Caco-2 (cell line): ENCODE measurements at regions not wholly inside any gene's neighbourhood (a gene's known extent, or its start where the extent isn't known, plus 50 kb on each side); places are given as distances from the start of the nearest gene placed in this dataset.

Experiments
- BruUV-seq: library from RNA; stranded (reverse); fragments of 400-500 nt; replicated peaks from 2 replicates; lab custom pipeline; 2021; lab: Mats Ljungman, UMichigan
- CTCF ChIA-PET: fragments of 300-600 bp; sonication (Branson Sonifier 250); formaldehyde crosslinking; loops from one replicate; lab custom pipeline; 2022; ENCODE audit warnings: antibody characterized with exemption; lab: Charles Lee
- POLR2A ChIA-PET: fragments of 300-600 bp; sonication (Branson Sonifier 250); formaldehyde crosslinking; loops from one replicate; lab custom pipeline; 2022; ENCODE audit warnings: antibody characterized with exemption; lab: Charles Lee
- DNase-seq, 2 experiments: peaks; one replicate each; pipeline versions ENCODE4 v3.0.0 to v3.0.0-alpha.2; 2020 to 2022
- H3K27me3 ChIP-seq: replicated peaks from 2 replicates; pipeline ENCODE4 v1.6.0; 2011; ENCODE audit warnings: low read length; ENCODE audit not compliant: control insufficient read depth, insufficient read depth
- H3K36me3 ChIP-seq: 2 replicates; pipeline ENCODE4 v1.5.1; 2011; ENCODE audit warnings: low read length; ENCODE audit not compliant: control insufficient read depth, insufficient read depth
- H3K4me1 ChIP-seq: fragments of 250-450 bp; sonication (Bioruptor Pico); 2 replicates; pipeline ENCODE4 v1.5.1; 2020; ENCODE audit warnings: mild to moderate bottlenecking
- H3K4me3 ChIP-seq: 2 replicates; pipeline ENCODE4 v1.5.1; 2011; ENCODE audit warnings: low read depth, mild to moderate bottlenecking, control low read depth, low read length
- H3K9me3 ChIP-seq: fragments of 250-450 bp; sonication (Bioruptor Pico); 2 replicates; pipeline ENCODE4 v1.5.1; 2020; ENCODE audit warnings: mild to moderate bottlenecking, moderate library complexity
- H3K27ac Mint-ChIP-seq: one replicate; pipeline ENCODE4 v1.8.0; 2022; ENCODE audit warnings: mixed read lengths; ENCODE audit not compliant: unreplicated experiment
- H3K27me3 Mint-ChIP-seq: one replicate; pipeline ENCODE4 v1.8.0; 2022; ENCODE audit warnings: mixed read lengths; ENCODE audit not compliant: insufficient read depth, unreplicated experiment
- H3K36me3 Mint-ChIP-seq: one replicate; pipeline ENCODE4 v1.8.0; 2022; ENCODE audit warnings: mild to moderate bottlenecking, mixed read lengths; ENCODE audit not compliant: insufficient read depth, unreplicated experiment
- H3K4me1 Mint-ChIP-seq: one replicate; pipeline ENCODE4 v1.8.0; 2022; ENCODE audit warnings: low read depth, mixed read lengths; ENCODE audit not compliant: unreplicated experiment
- H3K4me3 Mint-ChIP-seq: one replicate; pipeline ENCODE4 v1.8.0; 2022; ENCODE audit warnings: mild to moderate bottlenecking, moderate library complexity, mixed read lengths; ENCODE audit not compliant: unreplicated experiment
- H3K9me3 Mint-ChIP-seq: one replicate; pipeline ENCODE4 v1.8.0; 2022; ENCODE audit warnings: mixed read lengths; ENCODE audit not compliant: unreplicated experiment
- CTCF ChIP-seq, 2 experiments: fragments of 200-600 bp in 1 of 2; IDR thresholded peaks; 1 replicate in 1 of 2; 2 replicates in 1 of 2; pipeline versions ENCODE4 v1.5.1 to v1.8.0; 2011 to 2022; ENCODE audit warnings: antibody characterized with exemption in 1 of 2, control low read depth in 1 of 2, inconsistent platforms in 1 of 2, low read depth in 1 of 2, low read length in 1 of 2, mild to moderate bottlenecking in 1 of 2, moderate library complexity in 1 of 2; ENCODE audit not compliant: insufficient read depth in 1 of 2, severe bottlenecking in 1 of 2, unreplicated experiment in 1 of 2
- intact Hi-C: fragments of 100-400 bp; cut with micrococcal nuclease; formaldehyde crosslinking; loops from one replicate; pipeline ENCODE4 v1.10.0; 2022; ENCODE audit not compliant: unreplicated experiment

- ChIA-PET CTCF (no interaction called here), POLR2A (no interaction called here)
- H3K9me3 ChIP-seq: no peaks in the 10 kb centered on the region
- H3K36me3 Mint-ChIP-seq: no peaks in the 10 kb centered on the region
- peaks cover 7% of the 10 kb centered on the region for H3K27me3 Mint-ChIP-seq
- BruUV-seq: no TSS peak
- no peaks in the 10 kb centered on the region for H3K4me1 ChIP-seq
- no peak overlapping the region for H3K4me3 Mint-ChIP-seq
- no peaks in the 10 kb centered on the region for H3K27me3 ChIP-seq
- DNase-seq: no peak
- H3K4me3 ChIP-seq: no peak overlapping the region
- no peaks in the 10 kb centered on the region for H3K4me1 Mint-ChIP-seq
- H3K9me3 Mint-ChIP-seq: no peaks in the 10 kb centered on the region
- no peaks in the 10 kb centered on the region for H3K36me3 ChIP-seq
- intact Hi-C loops: no loop called here
- no peak for TF ChIP-seq CTCF (IDR thresholded peaks at IDR 0.05; ENCODE audit: insufficient read depth in 1 of 2, low read depth in 1 of 2, low read length in 1 of 2, severe bottlenecking in 1 of 2, unreplicated experiment in 1 of 2)
- H3K27ac Mint-ChIP-seq: no peak overlapping the region
These were observed 571.2 kb upstream of the KLF12 start for GRCh38 chr13:74705438-74705837.

GRCh38 chr13:74703855-74704387 is 569.7 kb upstream of the KLF12 start:
- ChIA-PET POLR2A (no interaction called here), CTCF (no interaction called here)
- no peak for DNase-seq
- Mint-ChIP-seq H3K4me1 (no peaks in the 10 kb centered on the region), H3K4me3 (no peak overlapping the region), H3K27me3 (peaks cover 2% of the 10 kb centered on the region), H3K9me3 (no peaks in the 10 kb centered on the region), H3K27ac (no peak overlapping the region), H3K36me3 (no peaks in the 10 kb centered on the region)
- intact Hi-C loops: no loop called here
- no TSS peak for BruUV-seq
- H3K36me3 ChIP-seq: no peaks in the 10 kb centered on the region
- no peak overlapping the region for H3K4me3 ChIP-seq
- no peak for TF ChIP-seq CTCF (IDR thresholded peaks at IDR 0.05; ENCODE audit: insufficient read depth in 1 of 2, low read depth in 1 of 2, low read length in 1 of 2, severe bottlenecking in 1 of 2, unreplicated experiment in 1 of 2)
- H3K27me3 ChIP-seq: no peaks in the 10 kb centered on the region
- H3K4me1 ChIP-seq: no peaks in the 10 kb centered on the region
- no peaks in the 10 kb centered on the region for H3K9me3 ChIP-seq

- ChIA-PET POLR2A (no interaction called here), CTCF (no interaction called here)
- H3K36me3 Mint-ChIP-seq: no peaks in the 10 kb centered on the region
- BruUV-seq: no TSS peak
- Histone ChIP-seq H3K4me3 (no peak overlapping the region), H3K9me3 (no peaks in the 10 kb centered on the region), H3K4me1 (no peaks in the 10 kb centered on the region), H3K36me3 (no peaks in the 10 kb centered on the region), H3K27me3 (no peaks in the 10 kb centered on the region)
- peaks cover 9% of the 10 kb centered on the region for H3K27me3 Mint-ChIP-seq
- no peak for DNase-seq
- intact Hi-C loops: no loop called here
- H3K4me1 Mint-ChIP-seq: no peaks in the 10 kb centered on the region
- TF ChIP-seq CTCF (IDR thresholded peaks at IDR 0.05; ENCODE audit: insufficient read depth in 1 of 2, low read depth in 1 of 2, low read length in 1 of 2, severe bottlenecking in 1 of 2, unreplicated experiment in 1 of 2): no peak
- H3K9me3 Mint-ChIP-seq: no peaks in the 10 kb centered on the region
- H3K4me3 Mint-ChIP-seq: no peak overlapping the region
- no peak overlapping the region for H3K27ac Mint-ChIP-seq
These were observed 562.1 kb upstream of the KLF12 start for GRCh38 chr13:74696148-74696922.
